ENCODE measurements at regions not wholly inside any gene's neighbourhood (a gene's known extent, or its start where the extent isn't known, plus 50 kb on each side); places are given as distances from the start of the nearest gene placed in this dataset.

GRCh38 chr1:234734869-234735268 lies 124.9 kb upstream of the IRF2BP2 start:
- H3K9me3 ChIP-seq (ENCODE audit: low read length), result no peaks in the 10 kb centered on the region
- H3K9ac ChIP-seq (ENCODE audit: low read length), result no peak overlapping the region
- DNase-seq, result no peak
- no peaks in the 10 kb centered on the region for H4K20me1 ChIP-seq (ENCODE audit: insufficient read depth, low read depth, low read length)
- H3K36me3 ChIP-seq (ENCODE audit: insufficient read depth, low read length), result no peaks in the 10 kb centered on the region
- H3K79me2 ChIP-seq (ENCODE audit: low read length), result no peaks in the 10 kb centered on the region
- no peak overlapping the region for H3K4me2 ChIP-seq (ENCODE audit: low read depth, low read length, poor library complexity, severe bottlenecking)
- H2AFZ ChIP-seq (ENCODE audit: low read length), result no peak overlapping the region
- H3K27me3 ChIP-seq (ENCODE audit: low read length), result no peaks in the 10 kb centered on the region
- H3K9me2 ChIP-seq (replicated peaks; ENCODE audit: insufficient read depth, low read length), result no peaks in the 10 kb centered on the region
- H3K27ac ChIP-seq (ENCODE audit: low read length), result no peak overlapping the region
- H3K4me3 ChIP-seq (ENCODE audit: low read length), result no peak overlapping the region
- H3K4me1 ChIP-seq (ENCODE audit: low read length), result no peaks in the 10 kb centered on the region

- Histone ChIP-seq H2AFZ (ENCODE audit: low read length) (no peak overlapping the region), H3K9ac (ENCODE audit: low read length) (no peak overlapping the region), H3K27me3 (ENCODE audit: low read length) (no peaks in the 10 kb centered on the region), H3K79me2 (ENCODE audit: low read length) (no peaks in the 10 kb centered on the region), H3K4me1 (ENCODE audit: low read length) (no peaks in the 10 kb centered on the region), H3K9me3 (ENCODE audit: low read length) (no peaks in the 10 kb centered on the region), H3K36me3 (ENCODE audit: insufficient read depth, low read length) (no peaks in the 10 kb centered on the region), H3K27ac (ENCODE audit: low read length) (no peak overlapping the region), H3K4me2 (ENCODE audit: low read depth, low read length, poor library complexity, severe bottlenecking) (no peak overlapping the region), H4K20me1 (ENCODE audit: insufficient read depth, low read depth, low read length) (no peaks in the 10 kb centered on the region), H3K9me2 (replicated peaks; ENCODE audit: insufficient read depth, low read length) (no peaks in the 10 kb centered on the region), H3K4me3 (ENCODE audit: low read length) (no peak overlapping the region)
- no peak for DNase-seq
Observed at GRCh38 chr1:234734412-234734835, 124.4 kb upstream of the IRF2BP2 start.

- Histone ChIP-seq H3K9ac (ENCODE audit: low read length) (no peak overlapping the region), H3K4me3 (ENCODE audit: low read length) (no peak overlapping the region), H3K4me1 (ENCODE audit: low read length) (no peaks in the 10 kb centered on the region), H3K9me2 (replicated peaks; ENCODE audit: insufficient read depth, low read length) (no peaks in the 10 kb centered on the region), H3K27ac (ENCODE audit: low read length) (no peak overlapping the region), H3K4me2 (ENCODE audit: low read depth, low read length, poor library complexity, severe bottlenecking) (no peak overlapping the region), H3K9me3 (ENCODE audit: low read length) (no peaks in the 10 kb centered on the region), H4K20me1 (ENCODE audit: insufficient read depth, low read depth, low read length) (no peaks in the 10 kb centered on the region), H2AFZ (ENCODE audit: low read length) (no peak overlapping the region), H3K36me3 (ENCODE audit: insufficient read depth, low read length) (no peaks in the 10 kb centered on the region), H3K27me3 (ENCODE audit: low read length) (no peaks in the 10 kb centered on the region), H3K79me2 (ENCODE audit: low read length) (no peaks in the 10 kb centered on the region)
- DNase-seq, result no peak
Observed at GRCh38 chr1:234733427-234733826, 123.4 kb upstream of the IRF2BP2 start.

- Histone ChIP-seq H3K4me2 (ENCODE audit: low read depth, low read length, poor library complexity, severe bottlenecking) (no peak overlapping the region), H3K27ac (ENCODE audit: low read length) (no peak overlapping the region), H3K4me3 (ENCODE audit: low read length) (no peak overlapping the region), H3K9ac (ENCODE audit: low read length) (no peak overlapping the region), H3K27me3 (ENCODE audit: low read length) (no peaks in the 10 kb centered on the region), H3K4me1 (ENCODE audit: low read length) (no peaks in the 10 kb centered on the region), H3K9me2 (replicated peaks; ENCODE audit: insufficient read depth, low read length) (no peaks in the 10 kb centered on the region), H3K36me3 (ENCODE audit: insufficient read depth, low read length) (no peaks in the 10 kb centered on the region), H3K9me3 (ENCODE audit: low read length) (no peaks in the 10 kb centered on the region), H4K20me1 (ENCODE audit: insufficient read depth, low read depth, low read length) (no peaks in the 10 kb centered on the region), H2AFZ (ENCODE audit: low read length) (no peak overlapping the region), H3K79me2 (ENCODE audit: low read length) (no peaks in the 10 kb centered on the region)
- no peak for DNase-seq
Observed at GRCh38 chr1:234732671-234733390, 122.9 kb upstream of the IRF2BP2 start.

- H3K4me3 ChIP-seq (ENCODE audit: low read length), result no peak overlapping the region
- no peaks in the 10 kb centered on the region for H4K20me1 ChIP-seq (ENCODE audit: insufficient read depth, low read depth, low read length)
- H2AFZ ChIP-seq (ENCODE audit: low read length), result no peak overlapping the region
- no peaks in the 10 kb centered on the region for H3K9me3 ChIP-seq (ENCODE audit: low read length)
- no peaks in the 10 kb centered on the region for H3K79me2 ChIP-seq (ENCODE audit: low read length)
- peaks cover under 1% of the 10 kb centered on the region; the same call in 1 of the 2 replicates for H3K4me1 ChIP-seq (ENCODE audit: low read length)
- no peak overlapping the region for H3K4me2 ChIP-seq (ENCODE audit: low read depth, low read length, poor library complexity, severe bottlenecking)
- no peaks in the 10 kb centered on the region for H3K36me3 ChIP-seq (ENCODE audit: insufficient read depth, low read length)
- H3K9ac ChIP-seq (ENCODE audit: low read length), result no peak overlapping the region
- no peaks in the 10 kb centered on the region for H3K27me3 ChIP-seq (ENCODE audit: low read length)
- no peaks in the 10 kb centered on the region for H3K9me2 ChIP-seq (replicated peaks; ENCODE audit: insufficient read depth, low read length)
- H3K27ac ChIP-seq (ENCODE audit: low read length), result no peak overlapping the region
- DNase-seq, result no peak
Observed at GRCh38 chr1:234732260-234732659, 122.3 kb upstream of the IRF2BP2 start.

GRCh38 chr1:234731569-234732085 lies 121.6 kb upstream of the IRF2BP2 start:
- Histone ChIP-seq H4K20me1 (ENCODE audit: insufficient read depth, low read depth, low read length) (no peaks in the 10 kb centered on the region), H3K9ac (ENCODE audit: low read length) (no peak overlapping the region), H3K4me3 (ENCODE audit: low read length) (no peak overlapping the region), H3K36me3 (ENCODE audit: insufficient read depth, low read length) (no peaks in the 10 kb centered on the region), H3K79me2 (ENCODE audit: low read length) (no peaks in the 10 kb centered on the region), H3K4me1 (ENCODE audit: low read length) (peaks cover 7% of the 10 kb centered on the region), H3K4me2 (ENCODE audit: low read depth, low read length, poor library complexity, severe bottlenecking) (no peak overlapping the region), H3K9me3 (ENCODE audit: low read length) (no peaks in the 10 kb centered on the region), H3K27ac (ENCODE audit: low read length) (no peak overlapping the region), H3K27me3 (ENCODE audit: low read length) (no peaks in the 10 kb centered on the region), H3K9me2 (replicated peaks; ENCODE audit: insufficient read depth, low read length) (no peaks in the 10 kb centered on the region), H2AFZ (ENCODE audit: low read length) (no peak overlapping the region)
- DNase-seq, result no peak

- Histone ChIP-seq H3K27ac (ENCODE audit: low read length) (no peak overlapping the region), H3K4me2 (ENCODE audit: low read depth, low read length, poor library complexity, severe bottlenecking) (no peak overlapping the region), H3K27me3 (ENCODE audit: low read length) (no peaks in the 10 kb centered on the region), H3K9ac (ENCODE audit: low read length) (no peak overlapping the region), H3K9me3 (ENCODE audit: low read length) (no peaks in the 10 kb centered on the region), H4K20me1 (ENCODE audit: insufficient read depth, low read depth, low read length) (no peaks in the 10 kb centered on the region), H3K9me2 (replicated peaks; ENCODE audit: insufficient read depth, low read length) (no peaks in the 10 kb centered on the region), H3K4me3 (ENCODE audit: low read length) (no peak overlapping the region), H2AFZ (ENCODE audit: low read length) (no peak overlapping the region), H3K79me2 (ENCODE audit: low read length) (no peaks in the 10 kb centered on the region), H3K4me1 (ENCODE audit: low read length) (peaks cover 7% of the 10 kb centered on the region), H3K36me3 (ENCODE audit: insufficient read depth, low read length) (no peaks in the 10 kb centered on the region)
- no peak for DNase-seq
Observed at GRCh38 chr1:234730770-234731568, 121.0 kb upstream of the IRF2BP2 start.

- no peak overlapping the region for H3K9ac ChIP-seq (ENCODE audit: low read length)
- H3K4me1 ChIP-seq (ENCODE audit: low read length), result peaks cover 7% of the 10 kb centered on the region
- H2AFZ ChIP-seq (ENCODE audit: low read length), result no peak overlapping the region
Observed at GRCh38 chr1:234730475-234730769, 120.4 kb upstream of the IRF2BP2 start.

More at GRCh38 chr1:234730475-234730769, 120.4 kb upstream of the IRF2BP2 start:
- no peaks in the 10 kb centered on the region for H3K79me2 ChIP-seq (ENCODE audit: low read length)
- H3K4me2 ChIP-seq (ENCODE audit: low read depth, low read length, poor library complexity, severe bottlenecking), result no peak overlapping the region
- H3K9me3 ChIP-seq (ENCODE audit: low read length), result no peaks in the 10 kb centered on the region
- no peaks in the 10 kb centered on the region for H3K9me2 ChIP-seq (replicated peaks; ENCODE audit: insufficient read depth, low read length)
- no peak overlapping the region for H3K27ac ChIP-seq (ENCODE audit: low read length)
- H3K4me3 ChIP-seq (ENCODE audit: low read length), result no peak overlapping the region
- H3K36me3 ChIP-seq (ENCODE audit: insufficient read depth, low read length), result no peaks in the 10 kb centered on the region
- H3K27me3 ChIP-seq (ENCODE audit: low read length), result no peaks in the 10 kb centered on the region
- DNase-seq, result no peak
- H4K20me1 ChIP-seq (ENCODE audit: insufficient read depth, low read depth, low read length), result no peaks in the 10 kb centered on the region

Data from Karpas-422 (cell line).